ENCODE measurements at regions not wholly inside any gene's neighbourhood (a gene's known extent, or its start where the extent isn't known, plus 50 kb on each side); places are given as distances from the start of the nearest gene placed in this dataset.

DNA sequence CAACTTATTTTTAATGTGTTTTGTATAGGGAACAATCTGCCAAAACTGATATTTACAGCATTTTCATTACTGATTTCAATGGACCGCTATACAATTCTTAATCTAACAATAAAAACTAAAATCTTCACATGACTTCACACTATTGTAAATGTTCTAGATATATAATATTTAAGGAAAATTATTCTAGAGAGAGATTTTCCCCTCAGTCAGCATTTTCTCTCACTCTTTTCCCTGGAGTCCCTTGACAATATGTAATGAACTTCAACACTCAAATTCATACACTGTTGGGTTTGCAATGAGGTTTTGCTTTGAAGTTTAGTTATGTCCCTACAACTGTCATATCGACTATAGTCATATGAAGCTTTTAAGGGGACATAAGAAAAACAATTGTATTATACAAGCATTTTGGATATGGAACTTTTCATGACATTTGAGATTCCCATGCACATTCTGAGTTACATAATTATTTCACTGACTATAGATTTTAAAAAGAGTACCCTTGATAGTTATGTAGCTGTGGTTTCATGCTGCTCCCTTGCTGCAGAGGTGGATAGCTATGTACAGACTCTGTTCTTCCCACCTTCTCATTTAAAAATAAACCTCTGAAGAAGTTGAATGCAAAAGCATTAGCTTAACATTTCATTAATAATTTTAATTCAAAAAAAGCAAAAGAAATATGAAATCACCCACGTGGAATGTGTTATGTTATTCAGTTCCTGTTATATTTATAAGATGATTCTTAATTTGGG, 338.5 kb downstream of the AKAIN1 start:
- Mint-ChIP-seq H3K9me3 (peaks cover 29% of the 10 kb centered on the region), H3K4me3 (no peak overlapping the region), H3K36me3 (ENCODE audit: low read depth) (no peaks in the 10 kb centered on the region), H3K27ac (no peak overlapping the region), H3K4me1 (ENCODE audit: low read depth) (no peaks in the 10 kb centered on the region), H3K27me3 (no peaks in the 10 kb centered on the region)
- intact Hi-C loops (cut with micrococcal nuclease) = no loop called here

DNA sequence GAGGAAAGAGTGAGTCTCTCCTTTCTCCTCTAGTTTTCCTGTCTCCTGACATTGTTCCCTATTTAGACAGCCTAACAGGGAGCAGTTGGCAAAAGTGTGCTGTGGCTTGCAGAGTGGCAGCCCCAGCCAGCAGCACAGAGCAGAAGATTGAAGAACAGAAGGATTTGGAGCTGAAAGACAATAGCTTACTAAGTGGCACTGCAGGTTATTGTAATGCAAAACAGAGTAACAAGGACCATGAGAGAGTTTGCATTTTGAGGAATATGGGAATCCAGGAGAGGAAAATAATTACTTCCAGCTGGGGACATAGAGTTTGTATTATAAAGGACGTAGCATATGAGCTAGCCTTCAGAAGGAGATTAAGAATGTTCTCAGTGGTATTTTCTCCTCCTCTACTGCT, 342.4 kb downstream of the AKAIN1 start:
- H3K4me3 Mint-ChIP-seq = no peak overlapping the region
- intact Hi-C loops (cut with micrococcal nuclease) = no loop called here
- H3K27ac Mint-ChIP-seq = no peak overlapping the region
- no peaks in the 10 kb centered on the region for H3K27me3 Mint-ChIP-seq
- no peaks in the 10 kb centered on the region for H3K36me3 Mint-ChIP-seq (ENCODE audit: low read depth)
- H3K4me1 Mint-ChIP-seq (ENCODE audit: low read depth) = no peaks in the 10 kb centered on the region
- H3K9me3 Mint-ChIP-seq = peaks cover 40% of the 10 kb centered on the region

DNA sequence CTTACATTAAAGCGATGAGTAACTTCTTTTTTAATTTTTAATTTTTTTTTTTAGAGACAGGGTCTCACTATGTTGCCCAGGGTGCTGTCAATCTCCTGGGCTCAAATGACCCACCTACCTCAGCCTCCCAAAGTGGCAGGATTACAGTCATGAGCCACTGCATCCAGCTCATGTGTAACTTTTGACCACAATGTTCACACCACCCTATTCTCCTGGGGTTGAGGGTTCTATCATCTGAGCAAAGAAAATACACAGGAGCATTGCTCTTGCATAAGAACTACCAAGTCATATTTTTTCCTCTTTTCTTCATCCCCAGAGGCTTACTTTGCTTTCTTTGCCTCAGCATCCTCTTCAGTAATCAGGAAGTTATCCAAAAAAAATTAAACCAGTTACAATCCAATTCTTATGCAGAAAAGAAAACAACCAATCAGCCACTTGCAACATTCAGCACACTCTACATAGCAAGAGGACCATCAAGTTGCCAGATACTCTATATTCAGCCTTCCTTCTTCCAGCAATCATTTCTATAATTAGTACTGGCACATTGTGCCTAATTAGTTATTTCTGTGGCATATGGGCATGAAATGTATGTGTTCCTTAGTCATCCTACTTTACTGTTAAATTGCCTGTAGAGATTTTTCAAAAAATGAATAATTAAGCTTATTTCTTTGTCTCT, 345.6 kb downstream of the AKAIN1 start:
- peaks cover 60% of the 10 kb centered on the region for H3K9me3 Mint-ChIP-seq

DNA sequence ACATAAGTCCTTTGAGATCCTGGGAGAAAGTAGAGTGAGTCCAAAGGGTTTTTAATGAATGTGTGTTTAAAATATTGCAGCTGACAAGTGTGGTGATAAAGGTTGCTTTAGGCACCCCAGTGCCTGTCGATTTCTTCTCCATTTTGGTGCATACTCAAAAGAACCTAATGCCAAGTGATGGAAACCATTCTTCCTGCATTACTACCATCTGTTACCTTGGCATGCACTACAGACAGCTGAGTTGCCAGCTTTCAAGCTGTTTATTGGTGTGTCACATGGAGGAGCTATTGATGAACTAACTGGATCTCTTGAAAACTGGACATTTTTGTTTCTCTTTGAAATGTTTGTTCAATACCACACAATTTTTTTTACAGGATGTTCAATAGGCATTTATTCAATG, 350.0 kb downstream of the AKAIN1 start:
- no peaks in the 10 kb centered on the region for H3K4me1 Mint-ChIP-seq (ENCODE audit: low read depth)
- H3K9me3 Mint-ChIP-seq = peaks cover 61% of the 10 kb centered on the region
- intact Hi-C loops (cut with micrococcal nuclease) = no loop called here

More for the DNA sequence above, 345.6 kb downstream of the AKAIN1 start:
- Mint-ChIP-seq H3K4me1 (ENCODE audit: low read depth) (no peaks in the 10 kb centered on the region), H3K27ac (no peak overlapping the region), H3K36me3 (ENCODE audit: low read depth) (no peaks in the 10 kb centered on the region), H3K4me3 (no peak overlapping the region), H3K27me3 (no peaks in the 10 kb centered on the region)
- intact Hi-C loops (cut with micrococcal nuclease) = no loop called here

DNA sequence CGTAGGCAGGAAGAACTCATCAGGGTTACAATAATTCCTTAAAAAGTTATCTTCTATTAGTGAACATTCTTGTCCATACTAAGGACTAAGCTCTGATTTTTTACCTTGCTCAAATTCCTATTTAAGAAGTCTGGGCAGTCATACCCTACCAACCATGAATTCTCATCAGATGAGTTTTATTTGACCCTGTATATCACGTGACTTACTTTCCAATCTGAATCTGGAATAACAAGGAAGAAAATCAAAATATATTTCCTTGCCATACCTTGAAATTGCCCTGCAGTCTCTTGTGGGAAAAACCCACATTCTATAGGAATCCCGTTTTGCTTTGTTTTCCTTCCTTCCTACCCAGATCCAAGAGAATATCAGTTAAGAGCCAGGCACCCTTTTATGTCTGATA, 352.7 kb downstream of the AKAIN1 start:
- no peaks in the 10 kb centered on the region for H3K27me3 Mint-ChIP-seq
- peaks cover 43% of the 10 kb centered on the region for H3K9me3 Mint-ChIP-seq
- no peak overlapping the region for H3K27ac Mint-ChIP-seq
- intact Hi-C loops (cut with micrococcal nuclease) = no loop called here
- H3K36me3 Mint-ChIP-seq (ENCODE audit: low read depth) = no peaks in the 10 kb centered on the region
- no peak overlapping the region for H3K4me3 Mint-ChIP-seq
- H3K4me1 Mint-ChIP-seq (ENCODE audit: low read depth) = no peaks in the 10 kb centered on the region

More for the DNA sequence above, 350.0 kb downstream of the AKAIN1 start:
- H3K36me3 Mint-ChIP-seq (ENCODE audit: low read depth) = no peaks in the 10 kb centered on the region
- H3K27me3 Mint-ChIP-seq = no peaks in the 10 kb centered on the region
- no peak overlapping the region for H3K27ac Mint-ChIP-seq
- no peak overlapping the region for H3K4me3 Mint-ChIP-seq

DNA sequence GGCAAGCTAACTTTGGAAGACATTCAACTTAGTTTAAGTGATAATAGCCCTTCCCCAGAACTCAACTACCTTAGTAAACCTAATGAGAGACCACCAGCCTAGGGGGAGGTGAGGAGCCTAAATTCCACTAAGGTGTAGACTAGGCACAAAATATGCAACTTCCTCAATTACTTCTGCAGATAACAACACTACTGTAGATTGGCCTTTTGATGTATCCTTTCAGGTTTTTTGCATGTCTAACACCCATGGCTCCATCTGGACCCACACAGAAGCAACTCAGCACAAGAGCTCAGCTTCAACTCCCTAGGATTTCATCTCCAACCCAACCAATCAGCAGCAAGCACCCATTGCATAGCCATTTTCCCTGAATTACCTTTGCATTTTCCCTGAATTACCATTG, 353.3 kb downstream of the AKAIN1 start:
- peaks cover 38% of the 10 kb centered on the region for H3K9me3 Mint-ChIP-seq
- H3K4me1 Mint-ChIP-seq (ENCODE audit: low read depth) = no peaks in the 10 kb centered on the region
- intact Hi-C loops (cut with micrococcal nuclease) = no loop called here
- H3K4me3 Mint-ChIP-seq = no peak overlapping the region
- no peak overlapping the region for H3K27ac Mint-ChIP-seq
- no peaks in the 10 kb centered on the region for H3K27me3 Mint-ChIP-seq
- no peaks in the 10 kb centered on the region for H3K36me3 Mint-ChIP-seq (ENCODE audit: low read depth)

DNA sequence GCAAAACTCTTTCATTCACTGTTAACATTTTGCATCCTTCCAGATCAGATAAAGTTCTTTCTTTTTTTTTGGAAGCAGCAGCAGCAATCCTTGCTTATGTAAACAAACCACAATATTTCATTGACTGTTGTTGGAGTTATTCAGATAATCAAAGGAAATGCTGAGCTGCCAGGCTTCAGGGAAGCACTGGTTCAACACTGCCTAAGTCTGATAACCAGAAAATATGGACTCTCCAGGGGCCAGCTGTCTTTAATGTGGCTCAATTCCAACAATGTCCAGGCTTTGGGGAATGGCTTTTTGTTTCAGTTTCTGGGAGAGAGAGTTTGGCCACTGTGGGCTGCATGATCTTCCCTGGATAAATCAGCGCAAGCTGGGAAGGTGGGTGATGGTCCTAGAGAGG, 354.3 kb downstream of the AKAIN1 start:
- Mint-ChIP-seq H3K27me3 (no peaks in the 10 kb centered on the region), H3K4me3 (no peak overlapping the region), H3K4me1 (ENCODE audit: low read depth) (no peaks in the 10 kb centered on the region), H3K27ac (no peak overlapping the region), H3K9me3 (peaks cover 43% of the 10 kb centered on the region), H3K36me3 (ENCODE audit: low read depth) (no peaks in the 10 kb centered on the region)
- intact Hi-C loops (cut with micrococcal nuclease) = no loop called here

DNA sequence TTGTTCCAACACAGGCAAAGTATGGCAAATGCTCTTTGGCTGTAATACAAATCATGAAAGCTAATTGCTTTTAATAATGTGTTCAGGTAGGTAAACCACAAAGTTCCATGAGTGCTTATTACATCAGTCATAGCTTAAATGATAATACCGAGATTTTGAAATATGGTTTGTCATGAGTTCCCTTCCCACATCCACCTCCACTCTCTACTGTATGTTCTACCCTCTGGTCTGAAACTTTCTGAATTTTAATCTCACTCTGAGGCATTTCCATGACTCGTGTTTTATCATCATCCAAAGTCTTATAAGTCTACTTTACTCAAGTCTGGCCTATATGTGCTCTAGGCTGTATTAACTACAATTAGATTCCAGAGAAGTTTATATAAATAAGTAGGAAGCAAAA, 354.8 kb downstream of the AKAIN1 start:
- intact Hi-C loops (cut with micrococcal nuclease) = no loop called here
- H3K4me3 Mint-ChIP-seq = no peak overlapping the region
- H3K27ac Mint-ChIP-seq = no peak overlapping the region
- H3K27me3 Mint-ChIP-seq = no peaks in the 10 kb centered on the region
- peaks cover 39% of the 10 kb centered on the region for H3K9me3 Mint-ChIP-seq
- no peaks in the 10 kb centered on the region for H3K4me1 Mint-ChIP-seq (ENCODE audit: low read depth)
- no peaks in the 10 kb centered on the region for H3K36me3 Mint-ChIP-seq (ENCODE audit: low read depth)

DNA sequence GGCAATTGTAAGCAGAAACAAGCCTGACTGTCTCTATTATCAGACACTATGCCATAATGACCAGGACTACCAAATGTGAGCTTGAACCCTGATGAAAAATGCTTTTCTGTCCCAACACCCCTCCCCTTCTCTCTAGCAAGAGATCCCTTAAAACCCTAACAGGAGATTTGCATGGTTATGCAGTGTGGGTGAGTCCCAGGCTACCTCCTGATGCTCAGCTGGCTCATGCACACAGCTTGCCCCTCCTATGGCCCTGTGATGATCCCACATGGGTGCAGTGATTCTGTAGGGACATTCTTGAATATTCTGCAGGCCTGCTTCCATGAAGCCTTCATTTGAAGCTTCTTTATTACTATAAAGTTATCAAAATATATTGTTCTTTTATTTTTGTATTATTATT, 357.4 kb downstream of the AKAIN1 start:
- no peak overlapping the region for H3K4me3 Mint-ChIP-seq
- no peaks in the 10 kb centered on the region for H3K27me3 Mint-ChIP-seq
- H3K4me1 Mint-ChIP-seq (ENCODE audit: low read depth) = no peaks in the 10 kb centered on the region
- no peaks in the 10 kb centered on the region for H3K36me3 Mint-ChIP-seq (ENCODE audit: low read depth)
- peaks cover 17% of the 10 kb centered on the region for H3K9me3 Mint-ChIP-seq
- H3K27ac Mint-ChIP-seq = no peak overlapping the region
- intact Hi-C loops (cut with micrococcal nuclease) = no loop called here

DNA sequence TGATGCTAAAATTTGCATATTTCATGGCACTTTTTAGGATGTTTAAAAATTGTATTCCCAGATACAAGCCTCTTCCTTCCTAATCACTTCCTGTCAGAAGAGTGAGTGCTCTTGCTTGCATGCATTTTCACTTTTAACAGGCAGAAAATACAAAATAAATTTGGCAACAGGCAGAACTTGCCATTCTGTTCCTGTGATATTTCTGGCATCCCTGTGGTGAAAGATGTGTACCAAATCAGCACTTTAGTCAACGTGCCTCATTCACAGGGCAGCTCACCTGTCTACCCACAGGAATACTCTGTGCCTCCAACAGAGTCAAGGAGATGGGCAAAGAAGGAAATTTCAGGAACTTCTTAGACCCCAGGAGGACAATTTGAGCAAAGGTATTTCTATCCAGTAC, 360.9 kb downstream of the AKAIN1 start:
- Mint-ChIP-seq H3K27me3 (no peaks in the 10 kb centered on the region), H3K36me3 (ENCODE audit: low read depth) (no peaks in the 10 kb centered on the region), H3K4me1 (ENCODE audit: low read depth) (no peaks in the 10 kb centered on the region), H3K9me3 (peaks cover 7% of the 10 kb centered on the region), H3K4me3 (no peak overlapping the region), H3K27ac (no peak overlapping the region)
- intact Hi-C loops (cut with micrococcal nuclease) = no loop called here

DNA sequence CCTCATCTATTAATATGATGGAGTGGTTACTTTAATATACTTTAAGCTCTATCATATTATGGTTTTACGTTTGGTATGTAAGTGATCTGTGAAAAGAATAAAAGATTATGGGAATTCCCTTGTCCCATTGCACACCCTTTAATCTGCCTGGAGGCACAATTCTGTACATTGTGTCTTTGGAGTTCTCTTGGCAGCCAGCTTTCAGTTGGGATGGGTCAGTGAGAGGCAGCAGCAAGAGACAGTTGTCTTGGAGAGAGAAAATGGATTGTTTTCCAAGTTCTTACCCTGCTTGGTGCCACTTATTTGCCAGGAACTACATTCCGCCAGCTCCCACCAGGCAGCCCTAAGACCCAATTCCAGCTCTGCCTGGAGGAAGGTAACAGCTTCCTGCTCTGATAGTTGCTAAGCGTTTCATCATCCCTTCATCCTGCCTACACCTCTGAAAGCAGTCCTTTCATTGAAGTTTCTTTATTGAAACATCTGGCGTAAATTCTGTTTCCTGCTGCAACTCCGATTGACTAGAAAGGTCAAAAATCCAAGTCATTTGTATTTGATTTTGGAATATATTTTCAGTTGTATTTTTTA, 365.2 kb downstream of the AKAIN1 start:
- Mint-ChIP-seq H3K36me3 (ENCODE audit: low read depth) (no peaks in the 10 kb centered on the region), H3K4me3 (no peak overlapping the region), H3K27me3 (no peaks in the 10 kb centered on the region), H3K9me3 (peaks cover 7% of the 10 kb centered on the region), H3K4me1 (ENCODE audit: low read depth) (no peaks in the 10 kb centered on the region), H3K27ac (no peak overlapping the region)
- intact Hi-C loops (cut with micrococcal nuclease) = no loop called here

DNA sequence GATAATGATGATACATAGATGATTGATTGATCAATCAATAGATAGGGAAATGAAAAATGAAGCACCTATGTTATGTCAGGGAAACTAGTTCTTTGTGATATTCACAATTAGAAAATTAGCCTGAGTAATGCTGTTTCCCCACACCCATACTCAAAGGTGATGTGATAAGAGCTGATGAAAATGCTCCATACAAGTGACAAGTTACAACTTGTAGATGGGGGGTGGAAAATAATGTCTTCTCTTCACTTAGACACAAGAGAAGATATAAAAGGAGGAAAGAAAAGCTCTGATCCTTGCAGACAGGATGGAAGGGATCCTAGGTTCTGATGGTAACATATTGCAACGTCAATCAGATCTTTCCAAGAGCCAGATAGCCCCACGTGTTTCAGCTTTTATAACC, 365.9 kb downstream of the AKAIN1 start:
- no peak overlapping the region for H3K27ac Mint-ChIP-seq
- no peaks in the 10 kb centered on the region for H3K4me1 Mint-ChIP-seq (ENCODE audit: low read depth)
- no peak overlapping the region for H3K4me3 Mint-ChIP-seq
- peaks cover 14% of the 10 kb centered on the region for H3K9me3 Mint-ChIP-seq
- no peaks in the 10 kb centered on the region for H3K36me3 Mint-ChIP-seq (ENCODE audit: low read depth)
- H3K27me3 Mint-ChIP-seq = no peaks in the 10 kb centered on the region
- intact Hi-C loops (cut with micrococcal nuclease) = no loop called here

DNA sequence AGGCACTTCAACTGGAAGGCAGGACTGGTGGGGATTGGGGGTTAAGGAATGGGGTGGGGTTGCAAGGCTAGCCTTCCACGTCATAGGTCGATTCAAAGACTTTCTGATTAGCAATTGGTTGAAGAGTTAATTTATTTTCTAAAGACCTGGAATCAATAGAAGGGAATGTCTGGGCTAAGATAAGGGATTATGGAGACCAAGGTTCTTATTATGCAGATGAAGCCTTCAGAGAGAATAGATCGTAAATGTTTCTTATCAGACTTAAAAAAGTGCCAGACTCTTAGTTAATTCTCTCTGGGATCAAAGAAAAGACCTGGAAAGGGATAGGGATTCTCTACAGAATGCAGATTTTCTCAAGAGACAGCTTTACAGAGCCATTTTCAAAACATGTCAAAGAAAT, 368.0 kb upstream of the DLGAP1 start:
- Mint-ChIP-seq H3K4me3 (no peak overlapping the region), H3K27me3 (no peaks in the 10 kb centered on the region), H3K4me1 (ENCODE audit: low read depth) (no peaks in the 10 kb centered on the region), H3K27ac (no peak overlapping the region), H3K9me3 (peaks cover 52% of the 10 kb centered on the region), H3K36me3 (ENCODE audit: low read depth) (no peaks in the 10 kb centered on the region)
- intact Hi-C loops (cut with micrococcal nuclease) = no loop called here

DNA sequence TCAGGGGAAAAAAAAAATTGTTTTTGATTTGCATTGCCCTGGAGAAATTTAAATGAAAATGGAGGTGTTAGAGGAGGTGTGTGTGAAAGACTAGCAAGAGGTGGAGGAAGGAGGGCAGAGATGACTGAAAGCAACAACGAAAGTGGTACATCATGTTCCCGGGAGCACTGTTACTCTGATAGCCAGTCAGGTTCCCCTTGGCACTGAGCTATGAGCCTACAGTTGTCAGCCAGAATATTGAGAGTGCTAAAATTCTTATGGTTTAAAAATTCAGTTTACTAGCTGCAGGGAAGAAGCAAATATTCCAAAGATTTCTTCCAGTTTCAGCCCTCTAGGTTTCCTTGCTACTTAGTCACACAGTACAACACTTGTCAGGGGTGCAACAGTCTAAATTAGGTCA, 366.7 kb upstream of the DLGAP1 start:
- Mint-ChIP-seq H3K4me3 (no peak overlapping the region), H3K27ac (no peak overlapping the region), H3K27me3 (no peaks in the 10 kb centered on the region), H3K9me3 (peaks cover 51% of the 10 kb centered on the region), H3K36me3 (ENCODE audit: low read depth) (no peaks in the 10 kb centered on the region), H3K4me1 (ENCODE audit: low read depth) (no peaks in the 10 kb centered on the region)
- intact Hi-C loops (cut with micrococcal nuclease) = no loop called here

All from dendritic cell treated with granulocyte-macrophage colony-stimulating factor and Interleukin-4, amounts not matched to agents 40 ng/mL and 50 ng/mL, for 4 days (primary cell).